ENCODE measurements at regions not wholly inside any gene's neighbourhood (a gene's known extent, or its start where the extent isn't known, plus 50 kb on each side); places are given as distances from the start of the nearest gene placed in this dataset.

GRCh38 chr16:50446861-50447260, 78.1 kb upstream of the BRD7 start:
- no peak for DNase-seq
- Histone ChIP-seq H3K4me1 (ENCODE audit: control insufficient read depth in 1 of 2, insufficient read depth in 2 of 2, low read length in 2 of 2) (no peaks in the 10 kb centered on the region), H2AFZ (ENCODE audit: insufficient read depth, low read depth, low read length, poor library complexity, severe bottlenecking) (no peak overlapping the region), H3K4me2 (replicated peaks; ENCODE audit: extremely low read depth, low read length, poor library complexity, severe bottlenecking) (no peak overlapping the region), H3K79me2 (ENCODE audit: insufficient read depth, low read length) (no peaks in the 10 kb centered on the region), H3K27me3 (ENCODE audit: control insufficient read depth in 2 of 2, insufficient read depth in 2 of 2, low read length in 2 of 2) (peaks cover 0 to 2% of the 10 kb centered on the region in 2 donors), H3K9ac (ENCODE audit: insufficient read depth, low read length, poor library complexity, severe bottlenecking) (no peak overlapping the region), H4K20me1 (ENCODE audit: insufficient read depth, low read length) (no peaks in the 10 kb centered on the region), H3K36me3 (replicated peaks in 1 of 2; ENCODE audit: control insufficient read depth in 1 of 2, insufficient read depth in 2 of 2, low read length in 2 of 2) (no peaks in the 10 kb centered on the region), H3K9me3 (replicated peaks in 1 of 2; ENCODE audit: control insufficient read depth in 1 of 2, insufficient read depth in 1 of 2, low read length in 2 of 2) (peaks cover 7% of the 10 kb centered on the region in 2 donors), H3K27ac (ENCODE audit: low read depth in 1 of 2, low read length in 2 of 2) (no peak overlapping the region), H3K4me3 (replicated peaks in 1 of 3; ENCODE audit: low read depth in 2 of 3, low read length in 3 of 3) (no peak overlapping the region)
- H3K4me1 Mint-ChIP-seq: no peaks in the 10 kb centered on the region
- no peak overlapping the region for H3K4me3 Mint-ChIP-seq
- peaks cover 0 to 12% (median 3%) of the 10 kb centered on the region in 3 donors for H3K27me3 Mint-ChIP-seq (ENCODE audit: low read depth in 3 of 3)
- no CpG with 5 or more reads among the region's 4 CpGs for WGBS (ENCODE audit: insufficient coverage)
- H3K27ac Mint-ChIP-seq: no peak overlapping the region
- TF ChIP-seq CTCF (IDR thresholded peaks at IDR 0.05): no peak
- H3K36me3 Mint-ChIP-seq: no peaks in the 10 kb centered on the region
- intact Hi-C loops (cut with micrococcal nuclease): no loop called here
- H3K9me3 Mint-ChIP-seq: peaks cover 6 to 8% (median 7%) of the 10 kb centered on the region in 7 donors

GRCh38 chr16:50445621-50446555, 77.1 kb upstream of the BRD7 start:
- H3K27ac Mint-ChIP-seq: no peak overlapping the region
- Histone ChIP-seq H3K79me2 (ENCODE audit: insufficient read depth, low read length) (no peaks in the 10 kb centered on the region), H4K20me1 (ENCODE audit: insufficient read depth, low read length) (no peaks in the 10 kb centered on the region), H3K4me2 (replicated peaks; ENCODE audit: extremely low read depth, low read length, poor library complexity, severe bottlenecking) (no peak overlapping the region), H3K27ac (ENCODE audit: low read depth in 1 of 2, low read length in 2 of 2) (no peak overlapping the region), H3K4me1 (ENCODE audit: control insufficient read depth in 1 of 2, insufficient read depth in 2 of 2, low read length in 2 of 2) (no peaks in the 10 kb centered on the region), H3K27me3 (ENCODE audit: control insufficient read depth in 2 of 2, insufficient read depth in 2 of 2, low read length in 2 of 2) (peaks cover 0 to 2% of the 10 kb centered on the region in 2 donors), H2AFZ (ENCODE audit: insufficient read depth, low read depth, low read length, poor library complexity, severe bottlenecking) (no peak overlapping the region), H3K9me3 (replicated peaks in 1 of 2; ENCODE audit: control insufficient read depth in 1 of 2, insufficient read depth in 1 of 2, low read length in 2 of 2) (peaks cover 17% of the 10 kb centered on the region in 2 donors), H3K9ac (ENCODE audit: insufficient read depth, low read length, poor library complexity, severe bottlenecking) (no peak overlapping the region), H3K4me3 (replicated peaks in 1 of 3; ENCODE audit: low read depth in 2 of 3, low read length in 3 of 3) (no peak overlapping the region), H3K36me3 (replicated peaks in 1 of 2; ENCODE audit: control insufficient read depth in 1 of 2, insufficient read depth in 2 of 2, low read length in 2 of 2) (no peaks in the 10 kb centered on the region)
- intact Hi-C loops (cut with micrococcal nuclease): no loop called here
- peaks cover 0 to 12% (median 3%) of the 10 kb centered on the region in 3 donors for H3K27me3 Mint-ChIP-seq (ENCODE audit: low read depth in 3 of 3)
- no peaks in the 10 kb centered on the region for H3K36me3 Mint-ChIP-seq
- no peaks in the 10 kb centered on the region for H3K4me1 Mint-ChIP-seq
- TF ChIP-seq CTCF (IDR thresholded peaks at IDR 0.05): no peak
- peaks cover 15 to 18% (median 17%) of the 10 kb centered on the region in 7 donors for H3K9me3 Mint-ChIP-seq
- no peak overlapping the region for H3K4me3 Mint-ChIP-seq
- DNase-seq: no peak
- 88% methylated on average over 2 of the region's 19 CpGs for WGBS (ENCODE audit: insufficient coverage)

Data from CD14-positive monocyte (primary cell).